Activated CD8-positive, alpha-beta memory T cell treated with anti-CD3 and anti-CD28 coated beads for 4 hours (primary cell): ENCODE measurements at regions not wholly inside any gene's neighbourhood (a gene's known extent, or its start where the extent isn't known, plus 50 kb on each side); places are given as distances from the start of the nearest gene placed in this dataset.

Source experiments
- DNase-seq, 2 donors: peaks; one replicate each; pipeline ENCODE4 v3.0.0-alpha.2; 2020; ENCODE audit warnings: low read depth in 2 of 2

GRCh38 chr13:99123101-99124045 lies 77.3 kb upstream of the UBAC2 start:
- no peak for DNase-seq

GRCh38 chr13:99124046-99124400 lies 76.6 kb upstream of the UBAC2 start:
- DNase-seq = no peak

GRCh38 chr13:99124794-99125316 lies 75.8 kb upstream of the UBAC2 start:
- DNase-seq = no peak

GRCh38 chr13:99125326-99125915 lies 75.2 kb upstream of the UBAC2 start:
- DNase-seq = no peak

- DNase-seq = no peak
These were observed 73.8 kb upstream of the UBAC2 start for GRCh38 chr13:99126821-99127220.

GRCh38 chr13:99129050-99129449 lies 71.6 kb upstream of the UBAC2 start:
- DNase-seq = no peak

- DNase-seq = no peak
These were observed 70.7 kb upstream of the UBAC2 start for GRCh38 chr13:99129951-99130350.

GRCh38 chr13:99131410-99131809 lies 69.2 kb upstream of the UBAC2 start:
- no peak for DNase-seq

- no peak for DNase-seq
These were observed 68.3 kb upstream of the UBAC2 start for GRCh38 chr13:99132295-99132835.

GRCh38 chr13:99133230-99133629 lies 67.4 kb upstream of the UBAC2 start:
- no peak for DNase-seq

- no peak for DNase-seq
These were observed 66.8 kb upstream of the UBAC2 start for GRCh38 chr13:99133848-99134247.

- no peak for DNase-seq
These were observed 65.1 kb upstream of the UBAC2 start for GRCh38 chr13:99135591-99135990.

- DNase-seq = no peak
These were observed 64.2 kb upstream of the UBAC2 start for GRCh38 chr13:99136427-99136954.

GRCh38 chr13:99140831-99141230 lies 59.8 kb upstream of the UBAC2 start:
- DNase-seq = no peak

GRCh38 chr13:99143904-99144303 lies 56.8 kb upstream of the UBAC2 start:
- no peak for DNase-seq

- DNase-seq = no peak
These were observed 56.3 kb upstream of the UBAC2 start for GRCh38 chr13:99144306-99144705.

- no peak for DNase-seq
These were observed 55.2 kb upstream of the UBAC2 start for GRCh38 chr13:99145461-99145860.

- no peak for DNase-seq
These were observed 49.9 kb upstream of the UBAC2 start for GRCh38 chr13:99150575-99151361.
